ENCODE measurements at regions not wholly inside any gene's neighbourhood (a gene's known extent, or its start where the extent isn't known, plus 50 kb on each side); places are given as distances from the start of the nearest gene placed in this dataset.

DNA sequence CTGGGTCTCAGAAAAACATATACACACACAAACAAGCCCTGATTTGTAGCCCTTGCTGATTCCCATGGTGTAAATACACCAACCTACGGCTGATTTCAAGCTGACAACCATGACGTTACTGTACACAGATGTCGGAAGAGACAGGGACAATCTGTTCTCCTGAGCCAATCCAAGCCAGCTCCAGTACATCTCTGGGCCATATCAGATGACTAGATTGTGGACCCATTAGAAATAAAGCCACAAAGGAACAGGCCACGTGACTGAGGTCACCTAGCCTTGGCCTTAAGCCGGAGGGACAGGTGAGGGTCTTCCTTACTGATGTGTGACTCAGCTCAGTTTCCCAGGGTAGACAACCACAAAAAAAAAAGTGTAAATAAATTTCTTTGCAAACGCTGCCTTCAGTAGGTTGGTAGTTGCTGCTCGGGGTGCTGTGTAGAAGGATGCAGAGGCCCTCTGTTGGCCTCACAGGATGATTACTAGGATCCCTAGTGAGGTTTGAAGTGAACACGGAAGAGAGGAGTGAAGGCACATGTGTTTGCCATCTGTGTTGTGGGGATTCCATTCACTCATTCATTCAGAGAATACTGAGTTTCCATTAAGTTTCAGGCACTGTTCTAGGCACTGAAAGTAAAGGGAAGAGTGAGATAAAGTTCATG, 99.0 kb upstream of the LARGE1 start:
- DNase-seq (ENCODE audit: low spot score) = no peak
- no peaks in the 10 kb centered on the region for H3K36me3 ChIP-seq
- H3K27me3 ChIP-seq = no peaks in the 10 kb centered on the region
- H3K4me1 ChIP-seq = no peaks in the 10 kb centered on the region
- H3K27ac ChIP-seq = no peak overlapping the region
- H3K9me3 ChIP-seq = peaks cover 0 to 14% of the 10 kb centered on the region in 2 donors
- H3K4me3 ChIP-seq = no peak overlapping the region
- TF ChIP-seq, protein P1, sequence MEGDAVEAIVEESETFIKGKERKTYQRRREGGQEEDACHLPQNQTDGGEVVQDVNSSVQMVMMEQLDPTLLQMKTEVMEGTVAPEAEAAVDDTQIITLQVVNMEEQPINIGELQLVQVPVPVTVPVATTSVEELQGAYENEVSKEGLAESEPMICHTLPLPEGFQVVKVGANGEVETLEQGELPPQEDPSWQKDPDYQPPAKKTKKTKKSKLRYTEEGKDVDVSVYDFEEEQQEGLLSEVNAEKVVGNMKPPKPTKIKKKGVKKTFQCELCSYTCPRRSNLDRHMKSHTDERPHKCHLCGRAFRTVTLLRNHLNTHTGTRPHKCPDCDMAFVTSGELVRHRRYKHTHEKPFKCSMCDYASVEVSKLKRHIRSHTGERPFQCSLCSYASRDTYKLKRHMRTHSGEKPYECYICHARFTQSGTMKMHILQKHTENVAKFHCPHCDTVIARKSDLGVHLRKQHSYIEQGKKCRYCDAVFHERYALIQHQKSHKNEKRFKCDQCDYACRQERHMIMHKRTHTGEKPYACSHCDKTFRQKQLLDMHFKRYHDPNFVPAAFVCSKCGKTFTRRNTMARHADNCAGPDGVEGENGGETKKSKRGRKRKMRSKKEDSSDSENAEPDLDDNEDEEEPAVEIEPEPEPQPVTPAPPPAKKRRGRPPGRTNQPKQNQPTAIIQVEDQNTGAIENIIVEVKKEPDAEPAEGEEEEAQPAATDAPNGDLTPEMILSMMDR (IDR thresholded peaks at IDR 0.05) = no peak

DNA sequence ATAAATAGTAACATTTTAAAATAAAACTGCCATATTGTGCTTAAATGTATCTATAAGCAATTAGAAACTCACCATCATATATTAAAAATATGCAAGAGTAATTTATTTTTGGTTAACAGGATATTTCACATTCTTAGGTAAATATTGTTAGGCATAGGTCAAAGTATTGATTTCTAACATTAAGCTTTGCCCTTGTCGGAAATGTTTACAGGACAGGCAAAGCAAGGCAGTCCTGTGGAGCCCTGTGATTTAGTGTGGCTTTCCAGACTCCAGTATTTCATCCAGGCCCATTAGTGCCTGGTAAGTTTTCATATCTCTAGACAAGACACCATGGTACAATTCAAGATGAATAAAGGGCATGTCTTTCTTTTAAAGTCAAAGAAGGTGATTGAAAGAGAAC, 114.9 kb upstream of the LARGE1 start:
- TF ChIP-seq, protein P1 (IDR thresholded peaks at IDR 0.05) = no peak
- Histone ChIP-seq H3K27me3 (no peaks in the 10 kb centered on the region), H3K4me1 (no peaks in the 10 kb centered on the region), H3K27ac (no peak overlapping the region), H3K9me3 (peaks cover 0 to 15% of the 10 kb centered on the region in 2 donors), H3K4me3 (no peak overlapping the region), H3K36me3 (no peaks in the 10 kb centered on the region)
- no peak for DNase-seq (ENCODE audit: low spot score)

DNA sequence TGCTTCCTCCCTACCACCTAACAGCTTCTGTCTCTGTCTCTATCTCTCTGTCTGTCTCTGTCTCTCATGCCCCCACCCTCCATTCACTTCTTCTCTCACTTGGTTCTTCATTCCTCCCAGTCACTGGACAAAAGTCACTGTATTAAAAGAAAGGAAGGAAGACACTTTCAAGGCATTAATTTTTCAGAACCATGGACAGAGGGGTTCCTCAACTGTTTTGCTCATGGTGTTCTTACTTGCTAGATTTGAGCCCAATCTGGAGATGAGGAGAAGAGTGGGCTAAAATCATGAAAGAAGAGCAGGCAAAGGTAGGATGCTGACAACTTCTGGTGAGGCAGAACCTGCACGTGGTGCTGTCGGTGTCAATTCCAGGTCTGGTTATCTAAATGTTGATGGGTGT, 116.7 kb upstream of the LARGE1 start:
- TF ChIP-seq, protein P1 (IDR thresholded peaks at IDR 0.05) = no peak
- no peaks in the 10 kb centered on the region for H3K36me3 ChIP-seq
- no peaks in the 10 kb centered on the region for H3K9me3 ChIP-seq
- no peak for DNase-seq (ENCODE audit: low spot score)
- H3K27me3 ChIP-seq = no peaks in the 10 kb centered on the region
- H3K4me3 ChIP-seq = no peak overlapping the region
- no peak overlapping the region for H3K27ac ChIP-seq
- H3K4me1 ChIP-seq = no peaks in the 10 kb centered on the region

DNA sequence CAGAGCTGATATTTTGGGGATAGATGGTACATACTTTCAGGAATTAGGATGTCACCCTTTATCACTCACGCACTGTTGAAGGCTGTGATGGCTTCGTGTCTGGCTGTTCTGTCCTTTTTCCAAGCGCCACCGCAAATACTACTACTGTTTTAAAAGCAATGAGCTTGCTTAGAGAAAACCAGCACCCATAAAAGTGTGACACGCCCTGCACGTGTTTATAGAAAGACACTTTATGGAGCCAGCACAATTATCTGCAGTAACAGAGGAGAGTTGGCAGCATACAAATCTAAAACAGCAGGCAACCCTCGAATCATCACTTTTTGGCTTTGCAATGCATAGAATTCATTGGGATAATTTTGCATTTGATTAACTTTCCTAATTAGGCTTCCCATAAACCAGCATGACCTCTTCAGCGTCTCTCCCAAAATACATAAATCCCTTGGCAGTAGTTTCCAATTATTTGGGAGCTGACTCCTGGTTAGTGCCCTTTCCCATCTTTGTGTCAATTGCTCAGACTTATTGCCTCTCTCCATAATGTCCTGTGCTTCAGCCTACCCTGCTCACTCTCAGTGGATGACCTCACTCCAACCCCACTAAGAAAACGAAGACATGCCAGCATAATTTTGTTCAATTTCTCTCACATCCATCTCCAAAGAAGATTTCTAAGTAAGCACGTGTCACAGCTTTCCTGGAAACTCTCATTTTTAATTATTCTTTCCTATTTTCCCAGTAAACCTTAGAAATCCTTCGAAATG, 118.7 kb upstream of the LARGE1 start:
- Histone ChIP-seq H3K4me1 (no peaks in the 10 kb centered on the region), H3K4me3 (no peak overlapping the region), H3K9me3 (no peaks in the 10 kb centered on the region), H3K27me3 (no peaks in the 10 kb centered on the region), H3K27ac (no peak overlapping the region), H3K36me3 (no peaks in the 10 kb centered on the region)
- DNase-seq (ENCODE audit: low spot score) = no peak
- TF ChIP-seq, protein P1 (IDR thresholded peaks at IDR 0.05) = no peak

DNA sequence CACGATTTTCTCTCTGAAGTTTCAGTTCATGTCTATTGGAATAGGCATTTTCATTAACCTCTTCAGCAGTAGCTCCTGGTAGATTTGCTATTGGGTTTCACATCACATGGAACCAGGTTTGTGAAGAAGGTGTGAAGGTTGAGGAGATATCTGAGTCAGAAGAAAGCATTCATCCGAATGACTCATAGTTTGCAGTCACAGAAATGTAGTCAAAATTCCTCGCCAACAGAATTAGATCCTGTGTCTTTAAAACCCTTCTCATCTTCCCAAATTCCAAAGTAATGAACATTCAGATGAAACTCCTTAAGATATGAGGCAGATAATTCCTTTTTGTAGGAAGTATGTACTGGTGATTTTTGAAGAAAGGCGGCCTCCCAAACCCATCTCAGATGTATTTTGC, 125.0 kb upstream of the LARGE1 start:
- no peaks in the 10 kb centered on the region for H3K27me3 ChIP-seq
- no peaks in the 10 kb centered on the region for H3K36me3 ChIP-seq
- H3K27ac ChIP-seq = no peak overlapping the region
- no peak for DNase-seq (ENCODE audit: low spot score)
- TF ChIP-seq, protein P1 (IDR thresholded peaks at IDR 0.05) = no peak
- no peaks in the 10 kb centered on the region for H3K9me3 ChIP-seq
- H3K4me3 ChIP-seq = no peak overlapping the region
- H3K4me1 ChIP-seq = no peaks in the 10 kb centered on the region

All from right atrium auricular region (tissue), 2 donors.